Stimulated activated CD8-positive, alpha-beta memory T cell treated with anti-CD3 and anti-CD28 coated beads, Interleukin-15, amount 100 ng/mL, for 1 hour (primary cell): ENCODE measurements at regions not wholly inside any gene's neighbourhood (a gene's known extent, or its start where the extent isn't known, plus 50 kb on each side); places are given as distances from the start of the nearest gene placed in this dataset.
"Not testable (repeated sequence)": the region's sequence is repeated elsewhere in the genome, so short reads cannot be mapped to it uniquely, and the experiment has no call there.

Experiments used
- DNase-seq: peaks from one replicate; pipeline ENCODE4 v3.0.0-alpha.2; 2020; ENCODE audit warnings: low read depth

DNA sequence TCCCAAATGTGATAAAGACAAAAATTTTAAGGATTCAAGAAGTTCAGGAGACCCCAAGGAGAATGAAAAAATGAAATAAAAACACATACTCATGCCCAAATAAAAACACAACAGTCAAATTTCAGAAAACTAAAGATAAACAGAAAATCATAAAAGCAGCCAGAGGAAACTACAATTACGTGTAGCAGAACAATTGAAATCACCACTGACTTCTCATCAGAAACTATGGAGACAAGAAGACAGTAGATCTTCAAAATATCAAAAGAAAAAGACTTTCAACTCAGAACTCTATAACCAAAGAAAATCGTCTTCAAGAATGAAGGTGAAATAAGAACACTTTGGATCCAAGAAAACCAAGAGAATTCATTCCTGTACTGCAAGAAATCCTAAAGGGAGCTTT, 54.9 kb downstream of the DIO3 start:
- DNase-seq = no peak

DNA sequence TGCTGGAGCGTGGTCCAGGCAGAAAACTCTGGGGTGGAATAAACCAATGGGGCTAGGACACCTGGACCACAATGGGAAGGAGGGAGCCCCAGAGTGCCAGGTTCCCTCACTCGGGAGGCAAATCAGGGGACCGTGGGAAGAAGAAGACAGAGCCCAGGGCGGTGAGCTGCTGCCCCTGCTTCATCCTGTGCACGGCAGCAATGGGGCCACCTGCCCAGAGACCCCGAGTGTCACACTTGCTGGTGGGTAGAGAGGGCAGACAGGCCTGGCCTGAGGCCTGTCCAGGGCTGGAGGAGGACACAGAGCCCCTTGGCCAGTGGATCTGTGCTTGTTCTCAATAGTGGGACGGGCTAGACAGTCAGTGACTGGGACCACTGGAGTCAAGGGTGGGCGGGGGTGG, 58.2 kb downstream of the DIO3 start:
- DNase-seq = no peak

DNA sequence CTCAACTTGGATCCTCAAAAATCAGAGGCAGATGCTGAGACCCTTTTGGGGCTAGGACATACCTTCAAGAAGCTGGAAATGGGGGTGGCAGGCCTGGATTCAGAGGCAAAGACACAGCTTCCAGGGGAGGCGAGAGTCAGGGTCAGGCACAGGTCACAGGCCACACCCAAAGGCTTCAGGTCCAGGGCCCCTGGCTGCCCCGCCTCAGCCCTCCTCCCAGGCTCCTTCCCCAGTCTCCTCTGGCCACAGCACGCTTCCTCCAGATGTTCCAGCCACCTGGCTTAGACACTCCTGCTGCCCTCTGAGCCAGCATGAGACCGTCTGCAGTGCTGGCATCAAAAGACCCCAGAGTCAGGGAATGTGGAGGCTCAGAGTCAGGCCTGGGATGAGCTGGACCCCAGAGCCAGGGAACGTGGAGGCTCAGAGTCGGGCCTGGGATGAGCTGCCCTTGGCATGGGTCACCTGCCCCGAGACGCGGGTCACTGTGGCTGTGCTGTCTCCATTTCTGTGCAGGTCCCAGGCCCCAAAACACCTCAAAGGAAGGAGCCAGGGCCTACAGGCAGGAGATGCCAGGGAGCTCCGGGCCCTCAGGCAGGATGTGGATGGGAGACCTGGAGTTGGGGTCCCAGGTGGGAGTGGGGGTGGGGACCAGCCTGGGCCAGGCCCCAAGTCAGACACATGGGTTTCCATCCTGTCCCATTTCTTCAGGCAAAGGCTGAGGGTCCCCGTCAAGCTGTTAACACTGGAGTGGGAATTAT, 58.9 kb downstream of the DIO3 start:
- no peak for DNase-seq

DNA sequence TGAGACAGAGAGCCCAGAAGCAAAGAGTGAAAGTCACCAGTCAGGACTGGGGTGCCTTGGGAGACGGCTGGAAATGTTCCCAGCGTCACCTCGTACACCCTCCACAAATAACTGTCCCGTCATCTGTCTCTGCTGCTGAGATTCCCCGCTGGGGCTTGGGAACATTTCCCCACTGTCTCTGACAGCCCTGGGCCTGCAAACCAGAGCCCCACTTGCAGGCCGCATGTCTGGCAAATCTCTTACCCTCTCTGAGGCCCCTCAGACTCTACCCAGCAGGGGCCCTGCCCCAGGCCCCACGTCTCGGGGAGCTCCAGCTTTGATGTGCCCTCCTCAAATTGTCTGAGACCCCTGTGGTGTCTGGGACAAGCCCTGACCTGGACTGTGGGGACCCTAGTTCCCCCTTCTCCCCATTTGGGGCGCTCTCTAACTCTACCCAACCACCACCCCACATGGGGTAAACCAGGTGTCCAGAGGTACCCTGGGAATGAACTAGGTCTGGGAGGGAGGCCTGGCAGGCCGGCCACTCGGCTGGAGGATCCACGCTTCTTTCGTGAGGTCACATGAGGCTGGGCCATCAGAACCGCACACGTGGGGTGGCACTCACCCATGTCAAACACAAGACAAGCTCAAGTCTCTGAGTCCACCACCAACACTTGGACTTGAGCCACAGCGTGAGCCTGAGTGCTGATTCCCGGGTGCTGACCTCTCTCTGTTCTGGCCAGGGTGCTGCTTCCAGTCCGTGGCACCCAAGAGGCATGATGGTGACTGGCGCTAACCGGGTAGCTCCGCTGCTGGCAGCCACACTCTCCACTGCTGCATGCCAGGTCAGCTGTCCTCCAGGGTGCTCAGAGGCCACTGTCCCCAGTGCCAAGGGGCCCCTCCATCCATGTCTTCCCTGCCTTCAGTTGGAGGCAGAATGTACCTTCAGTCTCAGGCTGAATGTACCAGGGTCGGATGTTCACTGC, 59.8 kb downstream of the DIO3 start:
- no peak for DNase-seq

DNA sequence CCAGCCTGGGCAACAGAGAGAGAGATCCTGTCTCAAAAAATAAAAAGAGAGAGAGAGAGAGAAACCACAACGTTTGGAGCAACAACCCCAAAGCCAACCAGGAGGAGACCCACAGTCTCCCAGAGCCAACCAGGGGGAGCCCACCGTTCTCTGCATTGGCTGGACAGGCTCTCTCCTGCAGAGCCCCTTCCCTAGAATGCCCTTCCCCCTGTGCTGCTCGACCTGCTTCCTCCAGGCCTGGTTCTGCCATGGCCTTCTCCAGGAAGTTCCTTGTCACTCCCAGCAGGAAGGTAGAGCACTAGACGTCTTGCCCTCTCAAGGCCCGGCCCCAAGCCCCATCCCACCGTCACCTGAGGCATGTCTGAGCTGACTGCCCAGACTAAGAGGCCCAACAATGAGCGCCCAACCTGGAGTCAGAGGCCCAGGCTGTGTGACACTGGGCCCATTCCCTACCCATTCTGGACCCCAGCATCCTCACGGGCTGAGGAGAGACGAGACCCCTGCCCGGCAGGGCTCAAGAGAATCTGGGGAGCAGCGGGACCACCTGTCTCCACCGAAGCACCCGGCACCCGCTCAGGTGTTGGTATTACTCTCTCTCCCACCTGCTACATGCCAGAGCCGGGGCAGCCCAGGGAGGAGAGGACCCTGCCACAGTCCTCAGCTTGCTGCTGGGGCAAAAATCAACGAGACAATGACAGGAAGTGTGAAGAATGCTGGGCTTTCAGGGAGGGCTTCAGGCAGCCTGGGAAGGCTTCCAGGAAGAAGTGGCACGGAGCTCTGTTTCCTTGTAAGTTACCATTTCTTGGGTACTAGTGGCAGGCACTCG, 61.2 kb downstream of the DIO3 start:
- no peak for DNase-seq

DNA sequence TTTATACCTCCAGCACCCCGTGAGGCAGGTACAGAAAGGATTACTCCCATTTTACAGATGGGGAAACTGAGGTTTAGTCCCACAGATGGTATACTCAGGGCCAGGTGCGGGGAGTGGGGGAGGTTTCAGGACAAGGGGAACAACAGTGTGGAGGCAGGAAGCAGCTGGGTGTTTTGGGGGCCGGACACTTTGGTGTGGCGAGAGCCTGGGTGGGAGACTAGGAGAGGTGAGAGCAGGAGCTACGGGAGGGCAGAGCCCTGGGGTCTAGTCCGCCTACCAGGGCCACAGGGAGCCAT, 61.7 kb downstream of the DIO3 start:
- no peak for DNase-seq

DNA sequence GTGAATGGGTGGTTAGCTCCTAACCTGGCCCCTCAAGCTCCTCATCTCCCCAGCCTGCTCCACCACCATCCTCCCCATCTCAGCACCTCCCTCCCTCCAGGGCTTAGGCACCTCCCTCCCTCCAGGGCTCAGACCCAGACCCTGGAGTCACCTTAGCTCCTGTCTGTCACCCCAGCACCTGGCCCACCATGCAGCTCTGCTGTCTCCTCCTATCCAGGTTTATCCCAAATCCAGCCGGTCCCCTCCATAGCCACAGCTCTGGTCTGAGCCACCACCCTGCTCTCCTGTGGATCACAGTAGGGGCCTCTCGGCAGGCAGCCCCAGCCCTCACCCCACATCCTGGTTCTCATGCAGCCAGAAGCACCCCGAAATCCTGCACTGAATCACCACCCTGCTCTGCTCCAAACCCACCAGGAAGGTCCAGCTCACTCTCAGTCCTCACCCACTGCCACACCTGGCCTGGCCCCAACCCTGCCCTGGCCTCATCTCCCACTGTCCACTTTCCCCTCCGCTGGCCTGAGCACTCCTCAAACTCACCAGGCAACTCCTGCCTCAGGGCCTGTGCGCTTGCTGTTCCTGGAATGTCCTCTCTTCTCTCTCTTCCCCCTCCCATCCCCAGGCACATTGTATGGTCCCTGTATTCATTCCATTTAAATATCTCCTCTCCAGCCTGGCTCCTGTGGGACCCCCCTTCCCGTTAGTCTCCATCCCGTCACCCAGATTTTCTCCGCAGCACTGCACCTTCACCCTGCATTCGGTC, 62.6 kb downstream of the DIO3 start:
- DNase-seq = no peak

DNA sequence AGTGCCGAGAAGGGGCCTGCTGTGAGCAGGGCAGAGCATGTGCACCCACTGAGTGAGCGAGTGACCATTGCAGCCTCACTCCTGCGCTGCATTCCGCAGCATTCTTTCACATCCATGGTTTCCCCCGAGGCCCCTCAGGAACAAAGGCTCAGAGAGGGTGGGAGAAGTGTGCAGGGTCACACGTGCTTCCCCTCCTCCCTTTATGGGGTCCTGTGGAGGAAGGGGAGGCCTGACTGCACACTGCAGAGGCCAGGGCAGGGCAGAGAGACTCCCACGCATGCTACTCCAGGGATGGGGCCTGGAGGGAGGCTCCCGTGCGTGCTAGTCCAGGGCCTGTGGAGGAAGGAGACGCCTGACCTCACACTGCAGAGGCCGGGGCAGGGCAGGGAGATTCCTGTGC, 63.2 kb downstream of the DIO3 start:
- no peak for DNase-seq

DNA sequence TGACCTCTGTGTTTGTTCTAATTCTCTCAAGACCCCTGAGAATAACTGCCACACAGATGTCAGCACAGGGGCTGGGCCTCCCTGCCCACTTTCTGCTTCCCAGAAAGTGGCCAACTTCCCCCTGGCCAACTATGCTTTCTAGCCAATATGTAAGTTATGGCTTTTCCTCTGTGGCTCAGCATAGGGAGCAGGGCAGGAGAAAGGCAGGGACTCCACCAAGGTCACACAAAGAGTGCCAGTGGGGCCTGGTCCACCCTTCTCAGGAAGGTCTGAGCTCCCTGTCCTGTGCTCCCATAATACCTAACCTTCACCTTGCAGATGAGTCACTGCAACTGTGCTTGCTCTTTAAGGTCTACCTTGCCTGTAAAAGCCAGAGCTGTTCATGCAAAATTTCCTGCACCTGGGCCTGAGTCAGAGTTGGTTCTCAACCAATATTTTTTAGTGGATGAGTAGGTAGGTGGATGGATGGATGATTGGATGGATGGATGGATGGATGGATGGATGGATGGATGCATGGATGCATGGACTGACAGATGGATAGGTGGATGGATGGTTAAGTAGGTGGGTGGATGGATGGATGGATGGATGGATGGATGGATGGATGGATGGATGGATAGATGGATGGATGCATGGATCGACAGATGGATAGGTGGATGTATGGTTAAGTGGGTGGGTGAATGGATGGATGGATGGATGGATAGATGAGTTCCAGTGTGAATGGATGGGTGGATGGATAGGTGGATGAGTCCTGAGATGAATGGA, 64.2 kb downstream of the DIO3 start:
- no peak for DNase-seq

DNA sequence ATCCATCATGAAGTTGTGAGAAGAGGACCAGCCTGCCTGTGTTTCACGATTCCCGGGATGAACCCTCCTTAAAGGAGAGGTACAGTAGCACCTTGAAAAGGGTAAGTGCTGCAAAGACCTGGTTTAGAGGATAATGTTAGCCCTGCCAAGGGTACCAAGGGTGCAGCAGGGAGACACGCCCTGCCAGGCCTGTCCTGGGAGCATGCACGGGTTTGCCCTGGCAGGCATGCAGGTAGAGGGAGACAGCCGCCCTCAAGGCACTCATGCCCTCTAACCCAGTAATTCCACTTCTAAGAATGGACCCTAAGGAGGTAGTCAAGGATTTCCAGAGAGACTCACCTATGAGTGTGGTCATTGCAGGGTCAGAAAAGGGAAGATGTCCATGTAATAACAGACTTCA, 65.0 kb downstream of the DIO3 start:
- no peak for DNase-seq

DNA sequence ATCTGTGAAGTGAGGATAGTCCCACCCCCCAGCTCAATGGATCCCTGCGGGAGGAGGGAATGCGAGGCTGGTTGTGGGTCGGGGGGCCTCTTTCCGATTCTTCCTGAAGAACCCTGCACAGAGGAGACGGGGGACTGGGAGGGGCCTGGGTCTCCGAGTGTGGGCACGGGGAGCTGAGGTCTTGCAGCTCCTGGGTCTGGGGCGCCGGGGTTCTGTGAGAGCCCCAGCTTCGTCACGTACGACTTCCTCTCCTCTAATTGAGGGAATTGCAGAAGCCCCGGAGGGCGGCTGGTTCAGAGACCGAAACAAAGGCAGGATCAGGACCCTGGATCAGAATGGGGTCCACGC, 66.6 kb downstream of the DIO3 start:
- no peak for DNase-seq

DNA sequence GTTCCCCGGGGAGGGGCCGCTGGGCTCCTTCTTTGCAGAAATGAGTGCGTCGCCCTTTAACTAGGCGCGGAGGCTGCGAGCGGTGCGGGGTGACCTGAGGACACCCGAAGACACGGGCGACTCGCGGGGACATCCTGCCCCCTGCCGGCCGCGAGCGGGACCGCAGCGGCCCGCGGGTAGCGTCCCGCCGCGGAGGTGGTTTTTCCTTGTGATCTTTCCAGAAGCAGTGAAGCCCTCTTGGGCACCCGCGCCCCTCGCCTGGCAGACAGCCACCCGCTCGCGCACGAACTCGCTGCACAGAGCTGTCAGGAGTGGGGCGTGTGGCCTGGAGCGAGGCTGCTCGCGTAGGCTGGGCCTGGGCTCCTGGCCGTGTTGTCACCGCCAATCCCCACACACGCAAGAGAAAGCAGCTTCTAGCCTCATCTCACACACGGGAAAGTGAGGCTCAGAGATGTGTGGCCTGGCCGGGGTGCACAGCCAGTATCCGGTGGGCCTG, 67.2 kb downstream of the DIO3 start:
- peak; percentile 51 for DNase-seq

DNA sequence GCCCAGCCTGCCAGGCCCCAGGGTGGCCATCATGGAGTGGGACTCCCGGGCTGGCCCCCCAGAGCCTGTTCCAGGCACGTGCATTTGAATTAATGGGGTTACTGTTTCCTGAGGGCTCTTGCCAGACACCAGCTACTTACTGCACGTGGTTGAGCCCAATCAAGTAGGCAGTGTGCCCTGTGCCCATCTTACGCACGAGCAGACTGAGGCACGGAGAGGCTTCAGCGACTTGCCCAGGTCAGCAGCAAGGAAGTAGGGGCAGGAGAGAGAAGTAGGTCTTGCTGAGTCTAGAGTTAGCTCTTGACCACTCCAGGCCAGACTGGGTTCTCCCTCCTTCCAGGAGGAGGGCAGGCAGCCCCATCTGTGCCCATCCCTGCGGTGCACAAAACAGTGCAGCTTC, 67.7 kb downstream of the DIO3 start:
- DNase-seq = no peak

DNA sequence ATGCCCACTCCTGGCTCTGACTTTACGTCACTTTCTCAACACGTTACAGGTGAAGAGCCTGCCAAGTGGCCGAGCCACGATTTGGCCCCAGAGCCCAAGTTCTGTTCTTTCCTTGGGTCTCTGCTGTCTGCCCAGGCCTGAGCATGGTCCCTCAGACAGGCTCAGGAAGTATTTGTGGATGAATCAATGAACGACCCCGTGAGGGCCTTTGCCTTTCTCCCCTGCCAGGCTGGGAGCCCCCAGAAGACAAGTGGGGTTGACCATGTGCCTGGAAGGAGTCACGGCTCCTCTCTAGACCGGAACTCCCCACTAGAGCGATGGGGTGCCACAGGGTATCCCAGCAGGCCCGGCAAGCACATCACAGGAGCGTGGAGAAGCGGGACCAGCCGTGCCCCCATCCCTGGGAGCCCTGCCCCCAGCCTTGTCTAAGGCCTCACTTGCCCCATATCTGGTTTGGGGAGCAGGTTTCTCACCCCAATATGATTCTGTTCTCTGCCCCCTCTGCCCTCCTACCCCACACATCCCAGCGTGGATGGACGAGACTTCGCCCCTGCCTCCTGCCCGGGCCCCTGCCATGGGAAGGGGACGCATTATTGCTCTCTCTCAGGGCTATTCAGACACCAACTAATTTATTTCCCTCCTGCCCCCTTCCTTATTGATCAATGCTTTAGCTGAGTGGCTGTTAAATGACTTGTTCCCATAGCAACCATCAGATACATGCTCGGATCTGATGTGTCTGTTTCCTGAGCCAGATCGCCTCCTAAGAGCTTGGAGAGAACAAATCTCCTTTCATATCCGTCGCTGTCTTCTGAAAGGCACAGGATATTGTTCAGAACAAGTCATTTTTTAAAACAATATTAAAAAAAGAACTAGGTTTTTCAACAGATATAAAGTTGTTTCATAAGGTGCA, 69.0 kb downstream of the DIO3 start:
- no peak for DNase-seq

DNA sequence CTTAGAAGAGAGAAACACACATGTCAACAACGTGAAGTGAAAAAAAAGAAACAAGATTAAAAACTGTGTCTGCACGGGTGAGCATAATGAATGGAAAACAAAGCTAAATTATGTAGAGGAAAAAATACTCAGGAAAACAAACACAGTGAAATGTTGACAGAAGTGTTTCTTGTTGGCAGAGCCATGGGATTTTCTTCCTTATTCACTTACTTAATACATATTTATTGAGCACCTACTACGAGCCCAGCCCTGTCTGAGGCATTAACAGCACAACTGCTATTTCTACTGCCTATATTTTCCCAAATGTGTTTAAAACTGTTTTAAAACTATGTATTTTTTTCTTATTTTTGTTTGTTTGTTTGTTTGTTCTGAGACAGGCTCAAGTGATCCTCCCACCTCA, 69.9 kb downstream of the DIO3 start:
- DNase-seq = no peak

DNA sequence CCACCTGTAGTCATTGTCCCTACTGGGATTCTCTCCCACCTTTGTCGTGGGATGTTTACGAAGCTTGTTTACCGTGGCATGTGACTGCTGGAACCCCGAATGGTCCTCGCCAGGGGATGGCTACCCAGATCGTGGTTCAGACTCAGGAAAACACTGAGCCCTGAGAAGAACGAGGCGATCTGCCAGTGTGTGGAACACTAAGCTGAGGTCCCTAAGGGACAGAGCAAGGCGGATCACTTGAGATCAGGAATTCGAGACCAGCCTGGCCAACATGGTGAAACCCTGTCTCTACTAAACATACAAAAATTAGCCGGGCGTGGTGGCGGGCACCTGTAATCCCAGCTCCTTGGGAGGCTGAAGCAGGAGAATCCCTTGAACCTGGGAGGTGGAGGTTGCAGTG, 70.7 kb downstream of the DIO3 start:
- not testable (repeated sequence) for DNase-seq

DNA sequence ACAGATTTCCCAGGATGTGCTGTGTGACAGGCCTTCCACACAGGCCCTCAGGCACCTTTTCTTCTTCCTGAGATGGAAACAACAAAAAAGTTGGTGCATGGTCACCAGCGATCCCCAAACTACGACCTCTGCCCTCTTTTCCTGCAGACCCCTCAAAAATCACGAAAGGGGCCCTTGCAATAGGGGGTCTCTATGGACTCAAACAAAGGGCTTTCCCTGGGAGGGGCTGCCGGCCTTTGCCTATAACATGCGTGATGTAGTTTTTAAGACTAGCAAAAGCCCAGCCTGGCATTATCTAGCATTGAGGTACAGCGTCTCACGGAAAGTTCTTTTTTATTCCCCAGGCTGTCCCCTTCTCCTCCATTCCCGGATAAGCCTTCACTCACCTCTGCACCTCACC, 71.2 kb downstream of the DIO3 start:
- DNase-seq = no peak

DNA sequence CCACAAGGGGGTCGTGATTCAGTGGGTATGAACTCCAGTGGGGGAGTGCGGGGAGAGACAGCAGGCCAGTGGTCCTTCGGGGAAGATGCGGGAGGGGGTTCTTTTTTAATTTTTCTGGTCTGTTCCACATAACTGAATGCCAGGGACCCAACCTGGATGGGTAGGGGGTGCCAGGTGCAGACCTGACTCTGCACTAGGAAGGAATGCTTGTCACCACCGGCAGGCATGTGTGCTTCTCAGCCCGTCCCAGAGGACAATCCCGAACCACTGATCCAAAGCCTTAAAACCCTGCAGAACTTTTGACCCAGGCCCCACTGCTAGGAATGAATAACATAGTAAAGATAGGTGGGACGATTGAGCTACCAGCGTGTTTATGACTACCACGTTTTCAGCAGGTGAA, 72.0 kb downstream of the DIO3 start:
- DNase-seq = no peak

DNA sequence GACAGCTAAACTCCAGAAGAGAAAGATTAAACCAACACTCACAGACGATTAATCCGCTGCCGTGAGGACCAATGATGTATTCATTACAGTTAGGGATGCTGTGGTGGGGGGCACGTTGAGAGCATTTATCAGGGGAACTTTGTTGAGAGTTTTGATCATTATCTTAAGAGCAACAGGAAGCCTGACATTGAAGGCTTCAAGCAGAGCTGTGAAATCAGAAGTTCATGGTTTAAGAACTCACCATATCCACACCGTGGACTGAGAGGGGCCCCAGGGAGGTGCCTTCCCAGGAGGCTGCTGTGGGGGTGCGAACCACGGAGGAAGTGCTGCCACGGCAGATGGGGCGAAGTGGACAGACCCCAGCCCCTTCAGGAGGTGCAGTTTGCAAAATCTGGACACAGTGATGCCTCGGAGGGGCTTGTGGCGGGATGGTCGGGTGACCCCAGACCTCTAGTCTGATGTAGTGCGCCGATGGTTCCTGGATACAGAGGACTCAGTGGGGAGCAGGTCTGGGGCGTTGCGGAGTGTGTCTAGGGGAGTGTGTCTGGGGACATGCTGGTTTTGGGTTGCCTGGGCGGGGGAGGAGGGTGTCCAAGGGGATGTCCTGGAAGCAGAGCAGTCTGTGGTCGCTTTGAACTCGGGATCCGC, 73.0 kb downstream of the DIO3 start:
- DNase-seq = no peak
